ES-I3 (cell line): ENCODE measurements at regions not wholly inside any gene's neighbourhood (a gene's known extent, or its start where the extent isn't known, plus 50 kb on each side); places are given as distances from the start of the nearest gene placed in this dataset.
"Not testable (repeated sequence)": the region's sequence is repeated elsewhere in the genome, so short reads cannot be mapped to it uniquely, and the experiment has no call there.

Source experiments
- H3K36me3 ChIP-seq: 2 replicates; pipeline ENCODE4 v1.6.1; 2013; ENCODE audit warnings: mild to moderate bottlenecking, low read length, control low read depth, moderate library complexity; ENCODE audit not compliant: insufficient read depth
- H3K4me1 ChIP-seq: 2 replicates; pipeline ENCODE4 v1.6.1; 2013; ENCODE audit warnings: mild to moderate bottlenecking, control low read depth, low read length; ENCODE audit not compliant: insufficient read depth
- H3K9ac ChIP-seq: 2 replicates; pipeline ENCODE4 v1.6.1; 2013; ENCODE audit warnings: low read depth, mild to moderate bottlenecking, low read length, moderate library complexity
- H3K9me3 ChIP-seq: 2 replicates; pipeline ENCODE4 v1.6.1; 2013; ENCODE audit warnings: mild to moderate bottlenecking, low read length, moderate library complexity; ENCODE audit not compliant: control insufficient read depth, insufficient read depth

DNA sequence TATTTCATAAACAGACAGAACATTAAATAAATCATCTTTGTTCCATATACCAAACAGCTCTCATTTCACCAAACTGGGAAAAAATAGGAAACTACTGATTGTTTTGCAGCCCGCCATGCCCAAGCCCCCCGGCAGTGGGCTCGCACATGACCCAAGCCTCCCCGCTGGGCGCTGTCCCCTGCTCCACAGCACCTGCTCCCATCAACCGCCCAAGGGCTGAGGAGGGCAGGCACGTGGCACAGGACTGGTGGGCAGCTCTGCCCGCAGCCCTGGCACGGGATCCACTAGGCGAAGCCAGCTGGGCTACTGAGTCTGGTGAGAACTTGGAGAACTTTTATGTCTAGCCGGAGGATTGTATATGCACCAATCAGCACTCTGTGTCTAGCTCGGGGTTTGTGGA lies 554.8 kb upstream of the CCNG1 start:
- no peaks in the 10 kb centered on the region for H3K36me3 ChIP-seq
- H3K9me3 ChIP-seq, result peaks cover 4% of the 10 kb centered on the region; the same call in 1 of the 2 replicates
- H3K9ac ChIP-seq, result no peak overlapping the region
- H3K4me1 ChIP-seq, result no peaks in the 10 kb centered on the region

DNA sequence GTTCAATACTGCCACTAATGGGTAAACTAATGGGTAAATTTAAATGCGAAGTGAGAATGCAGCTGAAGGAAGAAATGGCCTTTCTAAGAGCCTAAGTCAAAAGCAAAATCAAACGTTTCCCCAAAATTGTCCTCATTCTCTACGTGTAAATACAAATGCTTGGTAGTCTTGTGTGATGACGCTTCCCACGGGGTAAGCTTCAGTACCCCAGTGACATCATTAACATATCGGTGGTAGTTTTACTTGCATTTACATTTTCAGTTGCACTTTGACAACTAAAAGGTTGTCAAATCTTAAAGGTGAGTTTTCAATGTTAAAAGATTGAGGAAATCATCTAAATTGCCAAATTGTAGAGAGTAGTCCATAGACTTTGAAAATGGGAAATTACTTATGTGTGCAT lies 550.7 kb upstream of the CCNG1 start:
- H3K9ac ChIP-seq, result no peak overlapping the region
- no peaks in the 10 kb centered on the region for H3K4me1 ChIP-seq
- no peaks in the 10 kb centered on the region for H3K36me3 ChIP-seq
- H3K9me3 ChIP-seq, result no peaks in the 10 kb centered on the region

DNA sequence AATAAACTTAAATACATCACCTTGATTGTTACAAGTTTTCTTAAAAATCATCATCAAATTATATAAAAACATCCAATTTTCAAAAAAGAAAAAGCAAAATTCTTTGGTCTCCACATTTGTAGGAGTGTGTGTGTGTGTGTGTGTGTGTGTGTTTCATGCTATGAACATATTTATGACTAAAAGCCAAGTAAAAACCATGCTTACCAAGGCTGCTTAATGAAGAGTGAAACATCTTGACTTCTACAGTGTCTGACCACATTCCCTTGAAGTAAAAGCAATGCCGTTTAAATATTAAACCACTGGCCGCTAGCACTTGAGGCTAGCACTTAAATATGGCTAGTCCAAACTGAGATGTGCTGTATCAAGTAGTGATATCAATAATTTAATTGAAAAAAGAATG lies 549.1 kb upstream of the CCNG1 start:
- Histone ChIP-seq H3K36me3 (no peaks in the 10 kb centered on the region), H3K4me1 (no peaks in the 10 kb centered on the region), H3K9me3 (no peaks in the 10 kb centered on the region), H3K9ac (no peak overlapping the region)

DNA sequence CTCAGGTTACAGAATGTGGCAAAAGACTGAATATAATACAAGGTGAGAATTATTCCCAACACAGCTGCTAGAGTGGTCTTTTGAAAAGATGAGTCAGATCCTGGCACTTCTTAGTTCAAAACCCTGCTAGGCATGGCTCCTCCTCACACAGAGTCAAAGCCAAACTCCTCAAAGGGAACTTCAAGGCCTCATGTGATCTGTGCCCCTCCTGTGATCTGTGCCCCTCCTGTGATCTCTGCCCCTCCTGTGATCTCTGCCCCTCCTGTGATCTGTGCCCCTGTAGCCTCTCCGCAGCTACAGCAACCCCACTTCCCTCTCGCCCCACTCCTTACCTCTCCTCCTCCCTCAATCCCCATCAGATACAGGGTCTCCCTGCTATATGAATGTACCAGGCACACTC lies 525.5 kb upstream of the CCNG1 start:
- no peaks in the 10 kb centered on the region for H3K9me3 ChIP-seq
- H3K9ac ChIP-seq, result no peak overlapping the region
- H3K36me3 ChIP-seq, result no peaks in the 10 kb centered on the region
- H3K4me1 ChIP-seq, result no peaks in the 10 kb centered on the region

DNA sequence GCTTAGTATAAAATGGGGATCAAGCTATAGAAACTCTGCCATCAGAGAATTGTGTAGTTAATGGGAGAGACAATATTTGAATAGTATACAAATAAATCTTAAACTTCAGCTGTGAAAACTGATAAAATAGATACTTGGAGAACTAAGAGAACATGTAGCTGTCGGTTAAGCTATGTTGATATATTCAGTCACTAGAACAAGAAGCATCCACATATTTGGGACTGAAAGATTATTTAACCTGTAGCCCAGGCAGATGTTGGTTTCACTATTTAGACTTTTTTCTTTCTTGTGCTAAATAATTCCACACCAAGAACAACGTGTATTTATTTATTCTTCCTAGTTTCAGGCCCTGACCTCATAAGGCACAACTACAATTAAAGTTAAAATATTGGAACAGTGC lies 521.0 kb upstream of the CCNG1 start:
- H3K36me3 ChIP-seq, result no peaks in the 10 kb centered on the region
- no peak overlapping the region for H3K9ac ChIP-seq
- no peaks in the 10 kb centered on the region for H3K4me1 ChIP-seq
- no peaks in the 10 kb centered on the region for H3K9me3 ChIP-seq

GRCh38 chr5:162929104-162929503 lies 508.3 kb upstream of the CCNG1 start:
- H3K9me3 ChIP-seq, result no peaks in the 10 kb centered on the region; the same call in 1 of the 2 replicates
- no peak overlapping the region for H3K9ac ChIP-seq
- H3K36me3 ChIP-seq, result no peaks in the 10 kb centered on the region
- H3K4me1 ChIP-seq, result no peaks in the 10 kb centered on the region

DNA sequence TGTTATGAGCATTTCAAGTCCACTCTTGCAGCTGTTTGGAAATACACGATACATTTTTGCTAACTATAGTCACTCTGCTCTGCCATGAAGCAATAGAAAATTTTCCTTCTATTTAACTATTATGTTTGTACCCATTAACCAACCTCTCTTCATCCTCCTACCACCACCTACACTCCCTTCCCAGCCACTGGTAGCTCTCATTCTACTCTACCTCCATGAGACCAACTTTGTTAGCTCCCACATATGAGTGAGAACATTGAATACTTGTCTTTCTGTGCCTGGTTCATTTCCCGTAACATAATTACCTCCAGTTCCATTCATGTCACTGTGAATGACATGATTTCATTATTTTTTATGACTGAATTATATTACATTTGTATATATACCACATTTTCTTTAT lies 505.9 kb upstream of the CCNG1 start:
- H3K36me3 ChIP-seq, result no peaks in the 10 kb centered on the region

DNA sequence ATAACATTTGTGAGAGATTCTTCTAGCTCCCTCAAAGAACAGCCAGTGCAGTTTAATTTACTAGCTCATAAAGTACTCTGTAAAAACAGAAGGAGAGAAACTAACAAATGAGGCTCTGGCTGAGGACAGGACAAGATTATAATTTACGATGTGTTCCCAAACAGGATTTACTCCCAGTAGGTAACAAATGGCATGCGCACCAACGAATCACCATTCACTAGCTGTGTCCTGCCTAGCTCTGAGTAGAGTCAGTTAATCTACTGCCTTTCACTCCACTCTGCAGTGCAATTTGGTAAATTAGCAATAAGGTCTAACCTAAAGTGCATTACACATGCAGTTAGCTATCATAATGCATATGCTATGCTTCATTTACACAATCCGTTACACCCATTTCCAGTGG lies 497.4 kb upstream of the CCNG1 start:
- H3K36me3 ChIP-seq, result no peaks in the 10 kb centered on the region
- no peak overlapping the region for H3K9ac ChIP-seq
- peaks cover 7% of the 10 kb centered on the region; the same call in 1 of the 2 replicates for H3K4me1 ChIP-seq
- no peaks in the 10 kb centered on the region; the same call in 1 of the 2 replicates for H3K9me3 ChIP-seq

More for the DNA sequence above, 505.9 kb upstream of the CCNG1 start:
- H3K4me1 ChIP-seq, result no peaks in the 10 kb centered on the region
- H3K9ac ChIP-seq, result no peak overlapping the region
- H3K9me3 ChIP-seq, result no peaks in the 10 kb centered on the region; the same call in 1 of the 2 replicates

GRCh38 chr5:162948677-162949076 lies 488.7 kb upstream of the CCNG1 start:
- Histone ChIP-seq H3K36me3 (no peaks in the 10 kb centered on the region), H3K9ac (no peak overlapping the region), H3K9me3 (no peaks in the 10 kb centered on the region), H3K4me1 (no peaks in the 10 kb centered on the region)

- H3K36me3 ChIP-seq, result no peaks in the 10 kb centered on the region
- no peak overlapping the region for H3K9ac ChIP-seq
- no peaks in the 10 kb centered on the region for H3K9me3 ChIP-seq
- no peaks in the 10 kb centered on the region for H3K4me1 ChIP-seq
Measured at GRCh38 chr5:162956570-162956969, 480.8 kb upstream of the CCNG1 start.

- H3K9ac ChIP-seq, H3K4me1 ChIP-seq: not testable (repeated sequence)
Measured at GRCh38 chr5:162964144-162964543, 473.3 kb upstream of the CCNG1 start.

GRCh38 chr5:162990063-162990462 lies 447.3 kb upstream of the CCNG1 start:
- Histone ChIP-seq H3K36me3 (no peaks in the 10 kb centered on the region), H3K4me1 (no peaks in the 10 kb centered on the region), H3K9me3 (no peaks in the 10 kb centered on the region), H3K9ac (no peak overlapping the region)

More at GRCh38 chr5:162964144-162964543, 473.3 kb upstream of the CCNG1 start:
- not testable (repeated sequence) for H3K36me3 ChIP-seq, H3K9me3 ChIP-seq

DNA sequence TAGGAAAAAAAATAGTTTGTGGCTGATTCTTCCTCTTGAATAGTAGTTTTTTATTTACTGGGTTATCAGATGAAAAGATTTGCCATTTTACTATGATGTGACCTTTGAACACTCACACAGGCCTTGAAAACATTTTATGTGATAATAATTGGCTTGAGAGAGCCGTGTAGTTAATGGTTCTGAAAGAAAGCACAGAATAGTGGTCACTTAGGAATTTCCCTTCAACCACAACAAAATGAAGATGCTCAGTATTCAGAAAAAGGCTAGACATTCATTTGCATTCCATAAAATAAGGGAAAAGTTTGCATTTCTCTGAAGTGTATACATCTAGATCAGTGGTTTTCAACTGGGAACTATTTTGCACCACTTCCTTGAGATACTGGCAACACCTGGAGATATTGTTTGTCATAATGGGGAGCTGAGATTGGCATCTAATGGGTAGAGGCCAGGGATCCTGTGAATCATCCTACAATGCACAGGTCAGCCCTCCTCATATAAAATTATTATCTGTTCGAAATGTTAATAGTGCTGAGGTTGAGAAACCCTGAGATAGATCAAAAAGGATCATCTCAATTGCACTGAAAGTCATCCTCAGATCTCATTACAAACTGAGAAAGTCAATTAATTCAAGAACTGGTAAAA lies 446.4 kb upstream of the CCNG1 start:
- Histone ChIP-seq H3K9me3 (no peaks in the 10 kb centered on the region), H3K36me3 (no peaks in the 10 kb centered on the region), H3K4me1 (no peaks in the 10 kb centered on the region), H3K9ac (no peak overlapping the region)

DNA sequence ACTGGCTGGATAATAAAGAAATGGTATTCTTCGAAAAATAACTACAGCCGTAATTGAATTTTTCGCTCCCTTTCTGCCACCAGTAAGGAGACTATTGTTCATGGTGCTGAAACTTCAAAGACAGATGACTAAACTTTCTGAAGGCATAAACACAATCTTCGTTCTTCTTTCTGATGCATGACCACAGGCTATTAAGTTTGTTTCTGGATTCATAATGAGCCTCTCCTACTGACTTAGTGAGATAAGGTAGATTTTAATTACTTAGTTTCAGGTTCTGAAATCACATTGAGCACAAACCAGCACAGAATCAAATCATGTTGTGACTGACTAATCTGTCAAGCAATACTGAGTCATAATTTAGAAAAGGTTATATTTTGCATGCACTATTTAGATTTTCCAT lies 441.8 kb upstream of the CCNG1 start:
- Histone ChIP-seq H3K4me1 (no peaks in the 10 kb centered on the region), H3K9ac (no peak overlapping the region), H3K9me3 (no peaks in the 10 kb centered on the region), H3K36me3 (no peaks in the 10 kb centered on the region)

GRCh38 chr5:162996053-162996452 lies 441.3 kb upstream of the CCNG1 start:
- Histone ChIP-seq H3K9me3 (no peaks in the 10 kb centered on the region), H3K9ac (no peak overlapping the region), H3K36me3 (no peaks in the 10 kb centered on the region), H3K4me1 (no peaks in the 10 kb centered on the region)

DNA sequence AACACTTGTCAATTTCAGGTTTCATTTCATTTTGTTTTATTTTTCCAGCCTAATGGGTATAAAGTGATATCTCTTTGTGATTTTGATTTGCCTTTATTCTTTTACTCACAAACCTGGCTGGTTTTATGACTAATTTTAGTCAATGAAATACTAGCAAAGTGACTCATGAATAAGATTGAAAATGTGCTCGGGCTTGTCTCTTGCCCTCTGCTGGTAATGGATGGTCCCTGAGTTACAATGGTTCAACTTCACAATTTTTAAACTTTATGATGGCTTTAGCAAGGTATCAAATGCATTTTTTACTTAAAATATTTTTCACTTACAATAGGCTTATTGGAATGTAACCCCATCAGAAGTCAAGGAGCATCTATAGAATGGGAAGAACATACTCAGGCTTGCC lies 431.4 kb upstream of the CCNG1 start:
- H3K9me3 ChIP-seq, result no peaks in the 10 kb centered on the region
- H3K9ac ChIP-seq, result no peak overlapping the region
- no peaks in the 10 kb centered on the region for H3K4me1 ChIP-seq

More for the DNA sequence above, 431.4 kb upstream of the CCNG1 start:
- no peaks in the 10 kb centered on the region for H3K36me3 ChIP-seq
